GM21423 (cell line): ENCODE measurements at regions not wholly inside any gene's neighbourhood (a gene's known extent, or its start where the extent isn't known, plus 50 kb on each side); places are given as distances from the start of the nearest gene placed in this dataset.

Experiments used
- ATAC-seq: cut with Tn5 transposase; IDR thresholded peaks from one replicate; pipeline ENCODE4 v1.9.1; 2021; ENCODE audit warnings: mild to moderate bottlenecking, moderate library complexity; ENCODE audit not compliant: unreplicated experiment

DNA sequence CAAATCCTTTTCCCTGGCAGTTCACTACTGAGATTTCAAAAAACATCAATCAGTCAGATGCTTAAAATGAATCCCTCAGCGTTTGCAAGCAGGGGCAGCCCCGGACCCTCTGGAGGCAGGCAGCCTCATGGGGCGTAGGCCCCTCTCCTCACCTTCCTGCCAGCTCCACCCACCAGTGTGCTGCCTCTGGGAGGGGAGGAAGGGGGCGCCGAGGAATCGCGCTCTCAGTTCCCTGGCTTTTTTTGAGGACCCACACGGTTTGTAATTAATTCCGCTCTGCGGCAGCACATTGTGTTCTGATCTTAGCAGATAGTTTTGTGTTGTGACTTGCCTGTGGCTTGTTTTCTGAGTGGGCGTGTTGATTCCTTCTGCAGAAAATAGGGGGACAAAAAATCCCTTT lies 159.9 kb downstream of the KLF13 start:
- no peak for ATAC-seq

DNA sequence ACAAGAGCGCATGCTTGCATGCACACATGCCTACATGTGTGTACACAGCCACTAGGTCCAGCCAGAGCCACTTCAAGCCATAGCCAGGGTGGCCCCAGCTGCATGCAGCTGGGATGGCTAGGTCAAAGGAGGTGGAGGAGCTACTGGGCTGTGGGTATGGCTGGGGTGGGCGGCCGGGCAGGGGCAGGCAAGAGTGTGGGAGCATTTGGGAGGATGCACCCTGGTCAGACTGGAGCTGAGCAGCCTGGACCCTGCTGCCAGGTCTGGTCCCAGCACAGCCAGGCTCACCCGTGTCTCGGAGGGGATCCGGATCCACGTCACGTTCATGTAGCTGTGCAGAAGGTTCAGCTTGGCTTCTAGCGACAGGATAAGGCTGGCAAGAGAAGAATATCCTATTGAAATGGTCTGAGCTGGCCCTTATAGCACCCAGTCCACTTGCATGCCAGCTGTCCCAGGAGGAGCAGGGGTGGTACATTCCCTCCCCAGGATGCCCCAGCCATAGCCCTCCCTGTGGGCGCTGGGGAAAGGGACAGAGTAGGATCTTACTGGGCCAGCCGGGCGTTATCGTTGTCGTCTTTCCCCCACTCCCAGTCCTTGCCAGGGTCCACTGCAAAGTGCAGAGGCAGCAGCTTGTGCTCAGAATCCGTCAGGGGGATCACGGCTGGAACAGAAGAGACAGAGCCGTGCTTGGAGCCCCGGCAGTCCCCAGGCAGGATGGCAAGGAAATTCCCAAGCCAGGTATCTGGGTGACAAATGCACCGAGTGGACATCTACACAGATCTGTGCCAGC lies 160.5 kb downstream of the KLF13 start:
- no peak for ATAC-seq

GRCh38 chr15:31487811-31488436 lies 161.3 kb downstream of the KLF13 start:
- peak; percentile 20 for ATAC-seq

DNA sequence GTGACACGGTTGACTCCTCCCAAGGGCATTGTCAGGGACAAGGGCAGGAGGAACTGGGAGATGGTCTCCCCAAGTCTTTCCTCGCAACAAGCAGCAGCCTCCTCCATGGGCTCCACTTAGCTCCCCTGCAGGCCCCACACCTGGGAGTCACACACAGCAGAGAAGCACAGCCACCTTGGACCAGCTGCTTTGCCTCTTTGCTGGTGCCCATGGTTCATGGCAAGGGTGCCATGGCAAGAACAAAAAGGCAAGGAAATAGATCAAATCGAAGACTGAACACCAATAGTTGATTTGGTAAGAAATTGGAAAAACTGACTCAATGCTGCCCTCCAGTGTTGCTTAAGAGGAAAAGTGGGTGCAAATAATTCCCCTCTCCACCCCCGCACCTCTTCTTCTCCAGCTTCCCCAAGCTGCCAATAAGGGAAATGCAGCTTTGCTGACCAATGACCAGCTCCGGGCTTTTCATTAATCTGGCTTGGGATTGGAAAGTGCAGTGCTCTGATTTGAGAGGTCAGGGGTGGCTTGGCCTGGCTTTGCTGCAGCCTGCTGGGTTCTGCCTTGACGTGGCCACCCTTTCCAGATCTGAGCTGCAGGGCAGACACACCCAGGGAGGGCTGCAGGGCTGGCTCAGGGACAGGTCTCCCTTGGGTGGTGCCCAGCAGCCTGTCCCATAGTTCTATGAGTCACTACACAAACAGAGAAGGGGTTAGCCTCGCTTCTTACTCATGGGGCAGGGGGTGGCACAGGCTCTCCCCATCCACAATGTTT lies 162.0 kb downstream of the KLF13 start:
- ATAC-seq: peak; percentile 48

GRCh38 chr15:31489281-31489680 lies 162.6 kb downstream of the KLF13 start:
- ATAC-seq: no peak

GRCh38 chr15:31489801-31490646 lies 163.4 kb downstream of the KLF13 start:
- no peak for ATAC-seq

GRCh38 chr15:31494786-31495185 lies 168.2 kb downstream of the KLF13 start:
- no peak for ATAC-seq

DNA sequence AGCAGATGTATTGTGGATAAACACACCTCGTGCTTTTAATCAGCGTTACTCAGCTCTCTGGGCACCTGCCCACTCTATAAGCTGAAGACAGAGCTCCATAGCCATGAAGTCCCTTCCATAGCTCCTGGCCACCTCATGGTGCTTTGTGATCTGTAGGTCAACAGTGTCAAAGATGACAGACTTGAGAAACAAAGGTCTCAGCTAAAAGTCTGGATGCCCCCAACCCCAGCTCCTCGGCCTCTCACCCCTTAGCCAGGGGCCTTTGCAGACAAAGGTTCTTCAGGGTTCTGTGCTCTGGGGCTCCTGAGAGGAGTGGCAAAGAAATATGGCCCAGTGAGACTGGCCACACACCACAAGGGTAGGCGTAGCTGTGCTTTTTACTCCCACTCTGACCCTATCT lies 168.6 kb downstream of the KLF13 start:
- no peak for ATAC-seq

DNA sequence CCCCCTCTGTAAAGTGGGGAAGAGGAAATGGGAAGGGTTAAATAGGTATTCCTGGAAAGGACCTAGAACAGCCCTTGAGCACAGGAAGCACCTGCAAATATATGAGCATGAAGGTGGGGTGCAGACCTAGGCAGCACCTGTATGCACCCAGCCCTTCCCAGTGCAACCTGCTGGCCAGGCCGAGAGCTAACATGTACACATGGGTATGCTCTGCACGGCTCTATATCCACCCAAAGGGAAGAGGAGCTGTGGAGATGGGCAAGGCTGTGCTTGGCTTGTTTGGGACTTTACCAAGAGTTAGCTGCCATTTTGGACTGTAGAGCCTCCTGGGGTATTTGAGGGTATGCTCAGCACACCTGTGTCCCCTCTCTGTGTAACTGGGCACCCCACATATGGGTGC lies 171.2 kb downstream of the KLF13 start:
- no peak for ATAC-seq

- no peak for ATAC-seq
Measured at GRCh38 chr15:31498329-31498728, 171.7 kb downstream of the KLF13 start.

GRCh38 chr15:31498756-31499155 lies 172.1 kb downstream of the KLF13 start:
- no peak for ATAC-seq

DNA sequence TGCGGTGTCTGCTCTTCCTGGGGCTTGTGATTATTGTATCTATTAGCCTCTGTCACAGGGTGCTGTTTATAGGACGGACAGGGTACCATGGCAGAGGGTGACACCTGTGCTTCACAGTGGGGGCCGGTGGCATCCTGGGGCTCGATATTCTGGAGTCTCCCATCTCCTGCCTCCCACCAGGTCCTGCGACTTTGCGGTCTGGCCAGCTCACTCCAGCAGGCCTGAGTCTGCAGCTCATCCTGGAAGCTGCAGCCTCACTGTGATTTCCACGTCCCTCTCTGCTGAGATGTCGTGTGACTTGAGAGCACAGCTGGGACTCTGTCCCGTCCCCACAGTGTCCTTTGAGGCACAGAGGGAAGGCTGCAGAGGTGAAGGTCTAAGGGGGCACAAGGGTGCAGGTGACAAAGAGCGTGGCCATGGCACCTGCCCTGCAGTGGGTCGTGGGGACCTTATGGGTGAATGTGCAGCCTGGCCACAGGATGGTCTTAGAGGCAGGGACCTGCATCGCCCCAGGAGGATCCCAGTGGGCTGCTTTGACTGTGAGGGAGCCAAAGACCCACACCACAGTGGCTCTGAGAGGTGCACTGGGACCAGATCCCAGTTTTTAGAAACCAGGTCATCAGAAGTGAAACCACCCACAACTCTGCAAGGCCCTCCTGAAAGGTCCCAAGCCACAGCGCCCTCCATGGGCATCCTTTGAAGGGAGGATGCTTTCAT lies 172.8 kb downstream of the KLF13 start:
- no peak for ATAC-seq

- no peak for ATAC-seq
Measured at GRCh38 chr15:31499953-31500765, 173.5 kb downstream of the KLF13 start.

DNA sequence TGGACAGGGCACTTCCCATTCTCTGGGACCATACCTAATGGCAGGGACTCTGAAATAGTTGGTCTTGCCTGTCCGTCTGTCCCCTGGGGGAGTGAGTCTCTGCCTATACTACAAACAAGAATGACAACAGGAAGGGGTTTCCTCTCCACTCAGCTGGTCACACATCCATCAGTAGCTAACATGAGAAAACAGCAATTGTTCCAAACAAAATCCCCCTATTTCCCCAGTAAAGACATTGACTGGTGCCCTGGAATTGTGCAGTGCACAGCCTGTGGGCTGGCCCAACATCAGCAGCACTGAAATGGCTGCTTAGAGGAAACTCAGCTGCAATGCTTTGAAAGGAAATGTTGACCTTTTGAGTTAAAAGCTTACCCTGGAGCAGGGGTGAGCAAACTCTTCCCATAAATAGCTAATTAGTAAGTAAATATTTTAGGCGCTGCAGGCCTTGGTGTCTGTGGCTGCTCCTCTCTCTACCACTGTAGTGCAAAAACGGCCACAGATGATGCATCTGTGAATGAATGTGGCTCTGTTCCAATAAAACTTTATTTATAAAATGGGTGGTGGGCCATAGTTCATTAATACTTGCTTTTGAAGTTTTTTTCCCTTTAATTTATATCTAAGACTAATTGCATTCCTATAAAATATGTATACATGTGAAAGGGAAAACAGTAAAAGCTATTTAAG lies 174.3 kb downstream of the KLF13 start:
- ATAC-seq: no peak

GRCh38 chr15:31501536-31502157 lies 175.0 kb downstream of the KLF13 start:
- ATAC-seq: no peak

GRCh38 chr15:31502541-31503229 lies 176.1 kb downstream of the KLF13 start:
- no peak for ATAC-seq

DNA sequence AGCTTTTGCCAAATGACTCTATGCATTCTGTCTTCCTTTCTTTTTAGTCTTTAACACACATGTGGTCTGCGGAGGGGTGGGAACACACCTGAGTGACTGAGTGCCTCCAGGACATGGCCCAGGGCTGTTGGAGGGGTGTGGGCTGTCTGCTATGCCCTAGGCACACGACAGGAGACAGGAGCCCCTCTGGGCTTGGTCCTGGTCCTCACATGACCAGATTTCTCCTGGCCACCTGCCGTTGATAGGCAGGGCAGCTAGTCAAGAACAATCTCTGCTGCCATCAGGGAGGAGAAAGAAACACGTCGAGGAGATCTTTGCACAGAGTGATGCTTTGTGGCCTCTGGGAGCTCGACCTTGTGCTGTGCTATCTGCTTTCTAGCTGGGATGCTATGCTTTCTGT lies 176.6 kb downstream of the KLF13 start:
- ATAC-seq: no peak
